OCI-LY1 (cell line): ENCODE measurements at regions not wholly inside any gene's neighbourhood (a gene's known extent, or its start where the extent isn't known, plus 50 kb on each side); places are given as distances from the start of the nearest gene placed in this dataset.

ENCODE experiments used
- H2AFZ ChIP-seq: fragments of 200-600 bp; sonication (generic), shearing (Covaris generic); 2 replicates; pipeline ENCODE4 v1.6.0; 2014; ENCODE audit warnings: antibody characterized with exemption, mild to moderate bottlenecking, low read length
- H3F3A ChIP-seq: fragments of 200-600 bp; sonication (generic), shearing (Covaris generic); 2 replicates; pipeline ENCODE4 v1.6.0; 2014; ENCODE audit warnings: mild to moderate bottlenecking, antibody characterized with exemption, low read length, moderate library complexity; ENCODE audit not compliant: insufficient read depth
- H3K27ac ChIP-seq: fragments of 200-600 bp; sonication (generic); 2 replicates; pipeline ENCODE4 v1.5.1; 2014; ENCODE audit warnings: low read length, mixed run types, mild to moderate bottlenecking, low read depth; ENCODE audit not compliant: poor library complexity, severe bottlenecking
- H3K27me3 ChIP-seq: fragments of 200-600 bp; sonication (generic); 2 replicates; pipeline ENCODE4 v1.6.0; 2014; ENCODE audit warnings: antibody characterized with exemption, mild to moderate bottlenecking, low read length, moderate library complexity; ENCODE audit not compliant: insufficient read depth
- H3K36me3 ChIP-seq: fragments of 200-600 bp; sonication (generic); 2 replicates; pipeline ENCODE4 v1.6.1; 2014; ENCODE audit warnings: mild to moderate bottlenecking, antibody characterized with exemption, low read length, moderate library complexity, mixed read lengths; ENCODE audit not compliant: insufficient read depth
- H3K4me1 ChIP-seq: fragments of 200-600 bp; sonication (generic); 2 replicates; pipeline ENCODE4 v1.5.1; 2014; ENCODE audit warnings: mild to moderate bottlenecking, low read length, moderate library complexity; ENCODE audit not compliant: insufficient read depth, severe bottlenecking
- H3K4me2 ChIP-seq: fragments of 200-600 bp; sonication (generic), shearing (Covaris generic); 2 replicates; pipeline ENCODE4 v1.6.1; 2014; ENCODE audit warnings: low read length
- H3K4me3 ChIP-seq: fragments of 200-600 bp; sonication (generic); 2 replicates; pipeline ENCODE4 v1.5.1; 2014; ENCODE audit warnings: low read length, low read depth, mild to moderate bottlenecking, mixed read lengths; ENCODE audit not compliant: poor library complexity, severe bottlenecking
- H3K79me2 ChIP-seq: fragments of 200-600 bp; shearing (Covaris generic); 2 replicates; pipeline ENCODE4 v1.6.1; 2016; ENCODE audit warnings: mixed run types, low read length, mixed read lengths; ENCODE audit not compliant: insufficient read depth
- H3K9ac ChIP-seq: fragments of 200-600 bp; sonication (generic), shearing (Covaris generic); 2 replicates; pipeline ENCODE4 v1.6.1; 2014; ENCODE audit warnings: mild to moderate bottlenecking, low read length, mixed read lengths
- H3K9me2 ChIP-seq: fragments of 200-600 bp; sonication (generic), shearing (Covaris generic); 2 replicates; pipeline ENCODE4 v1.6.1; 2014; ENCODE audit warnings: low read depth, mild to moderate bottlenecking, low read length, mixed read lengths
- H3K9me3 ChIP-seq: fragments of 200-600 bp; shearing (Covaris generic); 2 replicates; pipeline ENCODE4 v1.6.1; 2014; ENCODE audit warnings: low read length, mixed read lengths
- H4K20me1 ChIP-seq: fragments of 200-600 bp; sonication (generic), shearing (Covaris generic); 2 replicates; pipeline ENCODE4 v1.6.0; 2016; ENCODE audit warnings: mild to moderate bottlenecking, low read length; ENCODE audit not compliant: insufficient read depth
- CTCF ChIP-seq: fragments of 200-600 bp; sonication (generic), shearing (Covaris generic); IDR thresholded peaks from 2 replicates; pipeline ENCODE4 v1.5.1; 2017; ENCODE audit warnings: mild to moderate bottlenecking, antibody characterized with exemption, low read length, moderate library complexity, mixed read lengths
- EZH2 ChIP-seq: fragments of 200-600 bp; sonication (generic), shearing (Covaris generic); IDR thresholded peaks from 2 replicates; pipeline ENCODE4 v1.8.0; 2017; ENCODE audit warnings: borderline replicate concordance, mixed run types, mild to moderate bottlenecking, antibody characterized with exemption, low read length, moderate library complexity, mixed read lengths

- no peak for TF ChIP-seq EZH2
Measured at GRCh38 chr17:77006971-77007649, 133.7 kb upstream of the SEC14L1 start.

GRCh38 chr17:77009877-77010276 lies 130.9 kb upstream of the SEC14L1 start:
- H3K9ac ChIP-seq = no peak overlapping the region
- peaks cover 13% of the 10 kb centered on the region for H3K9me3 ChIP-seq
- H3K4me1 ChIP-seq = peaks cover 29% of the 10 kb centered on the region
- no peaks in the 10 kb centered on the region for H3K9me2 ChIP-seq
- no peak overlapping the region for H3K4me2 ChIP-seq
- no peaks in the 10 kb centered on the region for H4K20me1 ChIP-seq
- H3K36me3 ChIP-seq = no peaks in the 10 kb centered on the region
- no peak overlapping the region for H3K27ac ChIP-seq
- H2AFZ ChIP-seq = no peak overlapping the region
- no peaks in the 10 kb centered on the region for H3F3A ChIP-seq
- H3K79me2 ChIP-seq = no peaks in the 10 kb centered on the region
- no peak overlapping the region for H3K4me3 ChIP-seq
- no peaks in the 10 kb centered on the region for H3K27me3 ChIP-seq
- TF ChIP-seq CTCF (no peak), EZH2 (no peak)

More at GRCh38 chr17:77006971-77007649, 133.7 kb upstream of the SEC14L1 start:
- Histone ChIP-seq H3K36me3 (no peaks in the 10 kb centered on the region), H3K4me2 (peak overlapping the region; percentile 21; the same call in 1 of the 2 replicates), H3K27me3 (no peaks in the 10 kb centered on the region), H3K79me2 (no peaks in the 10 kb centered on the region), H3K4me1 (peaks cover 44% of the 10 kb centered on the region), H2AFZ (no peak overlapping the region), H4K20me1 (no peaks in the 10 kb centered on the region), H3K9me2 (no peaks in the 10 kb centered on the region), H3K27ac (peak overlapping the region; percentile 93), H3K9ac (peak overlapping the region; percentile 13; the same call in 1 of the 2 replicates), H3F3A (no peaks in the 10 kb centered on the region), H3K9me3 (peaks cover 13% of the 10 kb centered on the region), H3K4me3 (no peak overlapping the region)

GRCh38 chr17:77010667-77011066 lies 130.1 kb upstream of the SEC14L1 start:
- Histone ChIP-seq H2AFZ (no peak overlapping the region), H3K4me1 (peaks cover 27% of the 10 kb centered on the region), H3K79me2 (no peaks in the 10 kb centered on the region), H3K36me3 (no peaks in the 10 kb centered on the region), H3K9ac (no peak overlapping the region), H3K4me2 (no peak overlapping the region), H3K9me3 (peaks cover 13% of the 10 kb centered on the region), H3K27me3 (no peaks in the 10 kb centered on the region), H3K27ac (no peak overlapping the region), H3K9me2 (no peaks in the 10 kb centered on the region), H3K4me3 (no peak overlapping the region), H3F3A (no peaks in the 10 kb centered on the region), H4K20me1 (no peaks in the 10 kb centered on the region)
- TF ChIP-seq EZH2 (no peak), CTCF (no peak)
